Activated CD4-positive, alpha-beta T cell treated with anti-CD3 and anti-CD28 coated beads, Interleukin-2, amount 10 ng/mL, durations not matched to agents 7 days and 5 days (primary cell): ENCODE measurements at regions not wholly inside any gene's neighbourhood (a gene's known extent, or its start where the extent isn't known, plus 50 kb on each side); places are given as distances from the start of the nearest gene placed in this dataset.

Source experiments
- CTCF ChIA-PET: fragments of 350-600 bp; sonication (Branson Sonifier 250); formaldehyde crosslinking; loops from one replicate; lab custom pipeline; 2021; ENCODE audit warnings: antibody characterized with exemption; lab: Charles Lee
- POLR2A ChIA-PET: fragments of 350-600 bp; sonication (Branson Sonifier 250); formaldehyde crosslinking; loops from one replicate; lab custom pipeline; 2021; ENCODE audit warnings: antibody characterized with exemption; lab: Charles Lee
- DNase-seq: peaks from one replicate; pipeline ENCODE4 v3.0.0-alpha.2; 2020
- H3K27ac Mint-ChIP-seq: one replicate; pipeline ENCODE4 v1.8.0; 2021; ENCODE audit warnings: mild to moderate bottlenecking, moderate library complexity, mixed read lengths
- H3K27me3 Mint-ChIP-seq: one replicate; pipeline ENCODE4 v1.8.0; 2021; ENCODE audit warnings: mixed read lengths
- H3K36me3 Mint-ChIP-seq: one replicate; pipeline ENCODE4 v1.8.0; 2021; ENCODE audit warnings: low read depth, mixed read lengths
- H3K4me1 Mint-ChIP-seq: one replicate; pipeline ENCODE4 v1.8.0; 2021; ENCODE audit warnings: mixed read lengths
- H3K4me3 Mint-ChIP-seq: one replicate; pipeline ENCODE4 v1.8.0; 2021; ENCODE audit warnings: mild to moderate bottlenecking, moderate library complexity, mixed read lengths
- H3K9me3 Mint-ChIP-seq: one replicate; pipeline ENCODE4 v1.8.0; 2021; ENCODE audit warnings: mixed read lengths

DNA sequence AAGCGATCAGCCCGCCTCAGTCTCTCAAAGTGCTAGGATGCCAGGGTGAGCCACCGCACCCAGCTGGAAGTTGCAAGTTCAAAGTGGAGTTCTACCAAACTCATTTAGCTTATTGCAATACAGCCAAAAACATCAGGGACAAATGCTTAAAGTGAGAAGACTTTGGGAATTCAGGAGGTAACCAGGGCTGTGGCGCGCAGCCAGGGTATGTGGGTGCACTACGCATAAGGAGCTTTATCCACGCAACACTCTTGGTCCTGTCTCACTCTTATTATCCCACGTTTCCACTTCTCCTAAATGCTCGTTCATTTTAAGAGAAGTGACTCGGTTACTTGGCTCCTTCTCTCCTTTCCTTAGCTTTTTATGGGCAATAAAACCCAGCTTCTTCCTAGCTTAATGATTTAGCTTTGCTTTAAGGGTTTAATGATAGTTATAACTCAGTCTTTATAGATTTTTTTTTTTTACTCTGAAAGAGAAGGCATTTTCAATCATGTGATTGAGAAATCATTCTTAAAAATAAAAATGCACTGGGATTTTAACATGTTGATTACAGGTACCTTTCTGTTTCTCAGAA is 199.8 kb downstream of the KCNE4 start:
- H3K4me3 Mint-ChIP-seq, result no peak overlapping the region
- H3K4me1 Mint-ChIP-seq, result no peaks in the 10 kb centered on the region
- no peaks in the 10 kb centered on the region for H3K27me3 Mint-ChIP-seq
- H3K36me3 Mint-ChIP-seq, result no peaks in the 10 kb centered on the region
- POLR2A ChIA-PET, result no interaction called here
- DNase-seq, result no peak
- CTCF ChIA-PET, result interaction anchor here (0.7 kb wide), 1 partner anchor 1461 kb away, joined by 6 read pairs; no protein-coding TSS in a partner anchor
- H3K27ac Mint-ChIP-seq, result no peak overlapping the region
- H3K9me3 Mint-ChIP-seq, result peaks cover 3% of the 10 kb centered on the region

DNA sequence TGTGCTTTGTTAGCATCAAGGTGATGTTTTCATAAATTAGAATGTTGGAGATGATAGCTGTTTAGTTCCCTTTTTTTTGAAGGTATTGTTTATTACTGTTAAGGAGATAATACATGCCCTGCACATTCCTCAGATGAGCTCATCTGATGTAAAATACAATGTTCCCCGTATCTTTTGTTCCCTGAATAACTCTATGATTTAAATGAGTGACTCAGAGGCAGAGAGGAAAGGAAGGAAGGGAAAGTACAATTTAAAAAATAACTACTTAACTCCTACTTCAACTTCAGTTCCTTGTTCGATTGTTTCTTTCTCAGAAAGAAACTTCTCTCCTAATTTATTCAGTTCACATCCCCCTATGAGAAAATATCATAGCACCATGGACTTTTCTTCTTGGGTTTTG is 208.7 kb downstream of the KCNE4 start:
- peaks cover 3% of the 10 kb centered on the region for H3K9me3 Mint-ChIP-seq
- H3K27me3 Mint-ChIP-seq, result no peaks in the 10 kb centered on the region
- no peak overlapping the region for H3K27ac Mint-ChIP-seq
- H3K36me3 Mint-ChIP-seq, result no peaks in the 10 kb centered on the region
- ChIA-PET POLR2A (no interaction called here), CTCF (no interaction called here)
- DNase-seq, result no peak
- no peak overlapping the region for H3K4me3 Mint-ChIP-seq
- H3K4me1 Mint-ChIP-seq, result no peaks in the 10 kb centered on the region

DNA sequence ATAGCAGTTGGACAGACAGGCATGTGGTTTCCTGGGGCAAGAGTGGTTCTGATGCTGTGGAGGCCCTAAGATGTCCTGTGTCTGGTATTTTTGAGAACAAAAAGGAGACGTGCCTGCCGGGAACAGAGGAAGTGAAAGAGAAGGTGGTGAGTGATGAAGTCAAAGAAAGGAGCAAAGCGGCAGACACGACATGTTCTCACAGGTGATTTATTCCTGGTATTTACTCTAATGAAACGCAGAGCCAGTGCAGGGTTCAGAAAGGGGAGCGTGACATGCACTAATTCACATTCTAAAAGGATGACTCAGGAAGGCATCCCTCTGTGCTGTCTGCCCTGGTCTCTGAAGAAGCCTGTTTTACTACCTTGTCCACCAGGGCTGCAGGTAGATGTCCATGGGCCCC is 211.0 kb downstream of the KCNE4 start:
- CTCF ChIA-PET, result no interaction called here
- Mint-ChIP-seq H3K36me3 (no peaks in the 10 kb centered on the region), H3K4me1 (no peaks in the 10 kb centered on the region), H3K27ac (no peak overlapping the region), H3K4me3 (no peak overlapping the region), H3K27me3 (no peaks in the 10 kb centered on the region), H3K9me3 (no peaks in the 10 kb centered on the region)
- POLR2A ChIA-PET, result no interaction called here
- DNase-seq, result no peak

DNA sequence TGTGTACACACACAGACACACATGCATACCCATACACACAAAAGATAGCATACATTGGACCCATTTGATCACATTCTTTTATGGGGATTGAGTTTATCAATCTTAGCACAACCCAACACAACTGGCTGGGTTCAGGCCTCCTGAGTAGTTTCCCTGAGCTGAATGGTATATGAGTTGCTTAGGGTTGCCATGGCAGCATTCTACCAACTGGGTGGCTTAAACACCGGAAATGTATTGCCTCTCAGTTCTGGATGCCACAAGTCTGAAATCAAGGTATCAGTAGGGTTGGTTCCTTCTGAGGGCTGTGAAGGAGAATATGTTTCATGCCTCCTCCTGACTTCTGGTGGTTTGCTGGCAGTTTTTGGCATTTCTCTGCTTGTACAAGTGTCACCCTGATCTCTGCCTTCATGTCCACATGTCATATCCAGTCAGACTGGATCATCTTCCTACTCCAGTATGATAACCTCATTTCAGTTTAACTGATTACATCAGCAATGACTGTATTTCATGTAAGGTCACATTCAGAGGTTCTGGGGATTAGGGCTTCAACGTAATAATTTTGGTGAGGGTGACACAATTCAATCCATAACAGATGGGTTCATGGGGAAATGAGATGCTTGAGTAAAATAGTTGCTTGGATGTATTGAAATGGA is 212.7 kb downstream of the KCNE4 start:
- Mint-ChIP-seq H3K9me3 (no peaks in the 10 kb centered on the region), H3K27ac (no peak overlapping the region), H3K36me3 (no peaks in the 10 kb centered on the region), H3K4me3 (no peak overlapping the region), H3K27me3 (no peaks in the 10 kb centered on the region), H3K4me1 (no peaks in the 10 kb centered on the region)
- DNase-seq, result no peak
- CTCF ChIA-PET, result no interaction called here
- POLR2A ChIA-PET, result no interaction called here

DNA sequence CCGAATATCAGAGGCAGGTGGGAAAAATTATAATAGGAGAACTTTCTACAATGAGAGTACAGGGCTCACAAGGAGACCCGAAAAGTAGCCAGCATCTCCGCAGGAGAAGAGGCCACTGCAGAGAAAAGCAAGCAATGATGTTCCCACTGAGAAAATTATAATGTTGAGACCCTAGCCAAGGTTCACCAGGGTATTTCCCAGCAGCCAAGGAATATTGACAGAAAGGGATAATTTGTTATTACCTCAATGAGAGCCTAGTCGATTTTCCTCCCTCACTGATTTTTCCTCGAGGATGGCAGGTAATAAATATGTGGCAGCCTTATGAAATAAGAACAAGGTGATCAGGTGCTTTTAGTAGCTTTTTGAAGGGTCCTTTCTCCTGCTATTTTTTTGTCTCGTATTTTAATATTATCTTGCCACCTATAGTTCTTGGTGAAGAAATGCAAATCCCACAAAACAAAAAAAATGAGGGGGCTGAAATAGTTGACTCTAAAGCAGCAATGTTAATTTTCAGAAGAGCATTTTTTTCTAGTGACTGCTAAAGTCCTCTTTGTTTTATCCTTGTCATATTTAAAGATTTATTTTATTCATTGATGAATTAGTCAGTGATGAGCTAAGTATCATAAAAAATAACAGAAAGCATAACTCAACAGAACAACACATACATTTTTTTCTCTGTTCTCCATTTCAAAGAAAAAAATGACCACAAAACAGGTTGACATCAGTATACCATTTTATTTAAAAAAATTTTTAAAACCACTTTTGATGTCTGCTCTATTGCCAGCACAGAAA is 215.4 kb downstream of the KCNE4 start:
- Mint-ChIP-seq H3K4me1 (no peaks in the 10 kb centered on the region), H3K4me3 (no peak overlapping the region), H3K27ac (no peak overlapping the region), H3K36me3 (no peaks in the 10 kb centered on the region), H3K27me3 (no peaks in the 10 kb centered on the region), H3K9me3 (no peaks in the 10 kb centered on the region)
- ChIA-PET CTCF (no interaction called here), POLR2A (no interaction called here)
- DNase-seq, result no peak

DNA sequence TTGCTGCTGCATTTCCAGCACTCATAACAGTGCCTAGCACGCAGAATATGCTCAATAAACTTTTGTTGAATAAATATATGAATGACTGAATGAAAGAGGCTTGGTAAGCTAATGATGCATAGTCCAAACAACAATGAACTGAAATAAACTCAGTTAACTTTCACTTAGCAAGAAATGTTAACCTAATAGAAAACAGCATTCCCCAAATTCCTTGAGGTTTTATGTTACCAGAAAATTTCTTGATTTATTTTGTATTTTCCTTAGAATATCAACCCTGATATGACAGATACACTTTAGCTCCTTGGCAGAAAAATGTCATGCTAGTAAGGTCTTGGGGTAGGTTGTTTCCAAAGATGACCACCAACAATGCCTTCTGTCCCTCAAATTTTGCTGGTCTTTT is 217.4 kb downstream of the KCNE4 start:
- H3K4me3 Mint-ChIP-seq, result no peak overlapping the region
- ChIA-PET POLR2A (no interaction called here), CTCF (no interaction called here)
- no peaks in the 10 kb centered on the region for H3K9me3 Mint-ChIP-seq
- DNase-seq, result no peak
- no peaks in the 10 kb centered on the region for H3K27me3 Mint-ChIP-seq
- H3K4me1 Mint-ChIP-seq, result no peaks in the 10 kb centered on the region
- H3K27ac Mint-ChIP-seq, result no peak overlapping the region
- no peaks in the 10 kb centered on the region for H3K36me3 Mint-ChIP-seq

DNA sequence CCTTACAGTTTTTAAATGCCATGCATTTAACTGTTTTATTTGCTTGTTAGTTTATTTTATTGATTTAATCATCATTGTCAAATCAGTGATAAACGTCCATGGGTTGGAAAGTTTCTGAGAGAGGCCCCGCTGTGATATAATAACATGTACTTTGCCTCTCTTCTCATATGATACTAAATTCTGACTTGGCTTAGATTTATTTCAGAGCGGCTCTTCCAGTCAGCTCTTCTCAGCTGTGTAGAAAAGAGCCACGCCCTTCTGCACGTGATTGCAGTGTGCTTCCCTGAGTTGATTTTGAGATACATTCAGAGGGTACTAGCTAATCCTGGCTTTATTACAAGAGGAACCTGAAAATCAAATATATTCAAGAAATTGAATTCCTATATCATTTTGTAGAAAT is 218.6 kb downstream of the KCNE4 start:
- Mint-ChIP-seq H3K4me3 (no peak overlapping the region), H3K36me3 (no peaks in the 10 kb centered on the region), H3K9me3 (no peaks in the 10 kb centered on the region), H3K27ac (no peak overlapping the region), H3K4me1 (no peaks in the 10 kb centered on the region), H3K27me3 (no peaks in the 10 kb centered on the region)
- CTCF ChIA-PET, result no interaction called here
- POLR2A ChIA-PET, result no interaction called here
- no peak for DNase-seq

DNA sequence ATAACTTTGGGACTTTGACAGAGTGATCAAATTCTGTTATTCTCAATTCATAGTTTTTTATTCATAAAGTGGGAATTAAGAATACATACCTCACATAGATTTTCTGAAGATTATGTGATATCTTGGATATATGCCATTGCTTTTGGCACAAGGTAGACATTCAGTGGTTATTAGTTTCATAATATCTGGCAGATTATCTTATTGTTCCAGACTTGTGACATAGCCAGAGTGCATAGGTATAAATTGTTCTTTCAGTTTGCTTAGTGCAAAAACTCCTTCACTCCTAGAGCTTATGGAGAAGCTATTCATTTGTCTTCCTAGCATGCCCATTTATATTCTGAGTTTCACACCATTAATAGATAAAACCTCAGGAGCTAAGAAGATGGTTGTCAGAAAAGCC is 222.0 kb downstream of the KCNE4 start:
- POLR2A ChIA-PET, result no interaction called here
- H3K27me3 Mint-ChIP-seq, result no peaks in the 10 kb centered on the region
- CTCF ChIA-PET, result no interaction called here
- DNase-seq, result no peak
- no peaks in the 10 kb centered on the region for H3K4me1 Mint-ChIP-seq
- H3K27ac Mint-ChIP-seq, result no peak overlapping the region
- no peaks in the 10 kb centered on the region for H3K36me3 Mint-ChIP-seq
- H3K9me3 Mint-ChIP-seq, result no peaks in the 10 kb centered on the region
- H3K4me3 Mint-ChIP-seq, result no peak overlapping the region

DNA sequence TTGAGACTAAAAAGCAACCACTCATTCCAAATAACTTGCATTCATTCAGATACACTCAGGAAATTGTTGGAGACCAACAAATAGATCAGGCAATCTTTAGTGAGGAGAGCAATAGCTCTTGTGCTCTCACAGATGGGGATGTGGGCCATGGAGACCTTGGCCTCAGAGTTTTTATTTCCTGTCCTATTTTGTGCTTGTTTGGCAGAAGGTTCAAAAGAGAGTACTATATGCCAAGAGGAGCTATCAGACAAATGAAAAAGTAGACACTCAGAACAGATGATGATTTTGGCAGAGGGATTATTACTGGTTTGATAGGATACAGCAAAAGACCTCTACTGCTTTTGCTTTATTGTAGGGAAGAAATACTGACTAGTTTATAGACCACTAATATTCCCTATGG is 230.2 kb downstream of the KCNE4 start:
- CTCF ChIA-PET, result no interaction called here
- H3K4me1 Mint-ChIP-seq, result no peaks in the 10 kb centered on the region
- H3K4me3 Mint-ChIP-seq, result no peak overlapping the region
- H3K9me3 Mint-ChIP-seq, result peaks cover 4% of the 10 kb centered on the region
- no peaks in the 10 kb centered on the region for H3K27me3 Mint-ChIP-seq
- no peak overlapping the region for H3K27ac Mint-ChIP-seq
- H3K36me3 Mint-ChIP-seq, result no peaks in the 10 kb centered on the region
- no peak for DNase-seq
- POLR2A ChIA-PET, result no interaction called here

DNA sequence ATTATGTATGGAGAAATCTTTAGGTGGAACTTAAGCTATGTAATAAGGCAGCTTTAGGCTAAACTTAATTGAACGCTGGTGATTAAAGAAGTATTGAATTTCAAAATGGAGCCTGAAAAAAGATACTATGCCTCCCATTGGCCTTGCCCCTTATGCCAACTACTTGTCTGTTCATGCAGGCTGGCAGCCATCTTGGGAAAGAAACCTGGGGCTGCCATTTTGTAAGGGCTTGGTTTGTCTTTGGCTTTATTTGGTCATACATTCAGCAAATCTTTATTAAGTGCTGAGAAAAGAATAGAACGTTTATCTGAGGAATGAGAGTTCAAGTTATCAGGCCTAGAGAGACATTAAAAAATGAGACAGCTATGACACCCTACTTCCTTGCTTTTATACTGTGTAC is 231.3 kb downstream of the KCNE4 start:
- ChIA-PET CTCF (no interaction called here), POLR2A (interaction anchor here (0.6 kb wide), 1 partner anchor 131 kb away, joined by 3 read pairs; no protein-coding TSS in a partner anchor)
- peaks cover 4% of the 10 kb centered on the region for H3K9me3 Mint-ChIP-seq
- H3K27ac Mint-ChIP-seq, result no peak overlapping the region
- no peaks in the 10 kb centered on the region for H3K4me1 Mint-ChIP-seq
- no peak for DNase-seq
- H3K27me3 Mint-ChIP-seq, result no peaks in the 10 kb centered on the region
- H3K36me3 Mint-ChIP-seq, result no peaks in the 10 kb centered on the region
- no peak overlapping the region for H3K4me3 Mint-ChIP-seq

DNA sequence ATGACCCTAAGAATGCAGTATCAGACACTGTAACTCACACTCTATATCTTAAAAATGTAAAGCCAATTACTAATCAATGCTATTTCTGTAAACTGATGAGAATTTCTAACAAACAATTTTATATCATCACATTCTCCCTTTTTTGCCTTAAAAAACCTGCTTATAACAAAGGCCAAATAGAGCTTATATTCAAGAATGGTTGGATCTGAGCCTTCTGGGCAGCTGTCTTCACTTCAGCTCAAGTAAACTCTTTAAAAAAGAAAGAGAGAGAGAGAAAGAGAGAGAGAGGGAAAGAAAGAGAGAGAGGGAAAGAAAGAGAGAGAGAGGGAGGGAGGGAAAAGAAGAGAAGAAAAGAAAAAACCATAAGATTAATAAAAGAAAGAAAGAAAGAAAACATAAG is 231.8 kb downstream of the KCNE4 start:
- no peak overlapping the region for H3K27ac Mint-ChIP-seq
- CTCF ChIA-PET, result no interaction called here
- no peak for DNase-seq
- POLR2A ChIA-PET, result no interaction called here
- H3K27me3 Mint-ChIP-seq, result no peaks in the 10 kb centered on the region
- peaks cover 4% of the 10 kb centered on the region for H3K9me3 Mint-ChIP-seq
- H3K4me3 Mint-ChIP-seq, result no peak overlapping the region
- H3K4me1 Mint-ChIP-seq, result no peaks in the 10 kb centered on the region
- no peaks in the 10 kb centered on the region for H3K36me3 Mint-ChIP-seq

DNA sequence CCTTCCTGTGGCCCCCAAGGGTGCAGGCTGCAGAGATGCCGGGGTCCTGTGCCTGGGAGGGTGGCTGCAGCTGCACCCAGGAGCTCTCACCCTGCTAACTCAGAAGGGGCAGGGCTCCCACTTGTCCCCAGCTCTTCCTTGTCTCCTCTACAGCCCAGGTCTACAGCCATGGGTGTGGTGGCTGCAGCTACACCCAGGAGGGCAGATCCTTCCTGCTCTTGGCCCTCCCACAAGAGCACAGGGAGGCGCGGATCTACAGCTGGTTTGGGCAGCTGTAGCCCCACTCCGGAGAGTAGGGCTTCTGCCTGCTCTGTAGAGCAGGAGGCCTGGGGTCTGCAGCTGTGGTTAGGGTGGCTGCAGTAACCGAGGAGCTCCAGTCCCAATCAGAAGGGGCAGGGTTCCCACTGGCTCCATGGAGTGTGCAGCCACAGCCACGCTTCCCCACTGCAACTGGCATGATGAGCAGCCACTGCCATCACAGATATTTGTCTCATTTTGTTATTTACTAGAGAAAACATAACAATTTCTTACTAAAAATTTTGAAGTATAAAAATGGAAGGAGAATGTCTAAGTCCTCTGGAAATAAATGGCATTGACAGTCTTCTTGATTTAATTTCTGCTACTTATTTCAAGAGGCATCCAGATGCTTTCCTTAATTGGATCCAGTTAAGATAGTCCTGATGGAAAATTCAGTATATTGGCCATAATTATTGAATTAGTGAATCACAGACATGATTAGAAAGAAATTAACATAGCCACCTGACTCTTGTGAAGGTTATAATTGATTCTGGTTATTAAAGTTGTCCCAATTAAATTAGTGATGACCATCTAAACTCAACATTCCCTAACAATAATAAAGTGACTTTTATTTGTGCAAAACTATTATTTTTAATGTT is 233.6 kb downstream of the KCNE4 start:
- Mint-ChIP-seq H3K4me3 (no peak overlapping the region), H3K36me3 (no peaks in the 10 kb centered on the region), H3K27me3 (no peaks in the 10 kb centered on the region), H3K4me1 (no peaks in the 10 kb centered on the region), H3K9me3 (peaks cover 4% of the 10 kb centered on the region), H3K27ac (no peak overlapping the region)
- CTCF ChIA-PET, result interaction anchor here (1.3 kb wide), 1 partner anchor 13 kb away, joined by 4 read pairs; no protein-coding TSS in a partner anchor
- no peak for DNase-seq
- POLR2A ChIA-PET, result interaction anchor here (0.5 kb wide), 1 partner anchor 167 kb away, joined by 3 read pairs; no protein-coding TSS in a partner anchor

DNA sequence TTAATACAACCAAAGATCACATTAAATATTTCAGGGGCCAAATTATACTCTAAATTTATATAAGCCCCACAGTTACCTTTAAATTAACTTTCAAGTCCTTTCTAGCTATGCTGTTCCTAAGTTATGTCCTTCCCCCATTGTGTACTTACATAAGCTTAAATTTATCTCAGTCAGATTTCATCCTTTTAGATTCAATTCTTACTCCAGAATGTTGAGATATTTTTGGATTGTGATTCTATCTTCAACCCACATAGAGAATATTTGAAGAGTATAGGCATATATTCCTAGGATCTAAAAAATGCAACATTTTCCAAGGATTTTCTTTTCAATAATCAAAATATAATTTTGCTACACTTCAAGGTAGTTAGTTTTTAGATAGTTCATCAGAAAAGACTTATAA is 242.8 kb downstream of the KCNE4 start:
- no peaks in the 10 kb centered on the region for H3K9me3 Mint-ChIP-seq
- CTCF ChIA-PET, result no interaction called here

More for the DNA sequence above, 242.8 kb downstream of the KCNE4 start:
- Mint-ChIP-seq H3K36me3 (no peaks in the 10 kb centered on the region), H3K4me1 (no peaks in the 10 kb centered on the region), H3K4me3 (no peak overlapping the region), H3K27ac (no peak overlapping the region), H3K27me3 (no peaks in the 10 kb centered on the region)
- POLR2A ChIA-PET, result no interaction called here
- no peak for DNase-seq
